ENCODE measurements at regions not wholly inside any gene's neighbourhood (a gene's known extent, or its start where the extent isn't known, plus 50 kb on each side); places are given as distances from the start of the nearest gene placed in this dataset.

DNA sequence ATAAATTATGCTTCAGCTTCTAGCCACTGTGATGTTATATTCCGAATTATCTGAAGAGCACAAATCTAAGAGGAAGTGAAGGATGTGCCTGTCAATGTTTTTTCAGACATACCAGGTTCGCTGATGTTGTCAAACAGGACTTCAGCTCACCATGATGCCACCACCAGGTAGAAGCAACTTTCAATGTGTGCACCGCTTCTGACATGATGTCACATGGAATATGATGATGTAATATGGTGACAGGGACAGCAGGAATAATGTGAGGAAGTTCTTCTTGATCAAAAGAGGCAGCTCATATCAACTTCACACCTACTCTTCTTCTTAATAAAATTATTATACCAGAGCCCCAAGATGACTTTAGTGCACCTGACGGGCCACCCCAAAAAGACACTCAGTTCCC lies 893.2 kb downstream of the BCL11A start:
- Histone ChIP-seq H3K27me3 (no peaks in the 10 kb centered on the region), H3K9me3 (no peaks in the 10 kb centered on the region), H3K4me3 (no peak overlapping the region), H3K27ac (no peak overlapping the region), H3K4me1 (no peaks in the 10 kb centered on the region), H3K36me3 (no peaks in the 10 kb centered on the region)
- no peak for DNase-seq (ENCODE audit: low spot score in 2 of 2)
- intact Hi-C loops (cut with DNase I; ENCODE audit: low total_unique reads): no loop called here
- TF ChIP-seq POLR2AphosphoS5 (IDR thresholded peaks at IDR 0.05): no peak
- TF ChIP-seq POLR2A (IDR thresholded peaks at IDR 0.05): no peak
- TF ChIP-seq, protein P1, sequence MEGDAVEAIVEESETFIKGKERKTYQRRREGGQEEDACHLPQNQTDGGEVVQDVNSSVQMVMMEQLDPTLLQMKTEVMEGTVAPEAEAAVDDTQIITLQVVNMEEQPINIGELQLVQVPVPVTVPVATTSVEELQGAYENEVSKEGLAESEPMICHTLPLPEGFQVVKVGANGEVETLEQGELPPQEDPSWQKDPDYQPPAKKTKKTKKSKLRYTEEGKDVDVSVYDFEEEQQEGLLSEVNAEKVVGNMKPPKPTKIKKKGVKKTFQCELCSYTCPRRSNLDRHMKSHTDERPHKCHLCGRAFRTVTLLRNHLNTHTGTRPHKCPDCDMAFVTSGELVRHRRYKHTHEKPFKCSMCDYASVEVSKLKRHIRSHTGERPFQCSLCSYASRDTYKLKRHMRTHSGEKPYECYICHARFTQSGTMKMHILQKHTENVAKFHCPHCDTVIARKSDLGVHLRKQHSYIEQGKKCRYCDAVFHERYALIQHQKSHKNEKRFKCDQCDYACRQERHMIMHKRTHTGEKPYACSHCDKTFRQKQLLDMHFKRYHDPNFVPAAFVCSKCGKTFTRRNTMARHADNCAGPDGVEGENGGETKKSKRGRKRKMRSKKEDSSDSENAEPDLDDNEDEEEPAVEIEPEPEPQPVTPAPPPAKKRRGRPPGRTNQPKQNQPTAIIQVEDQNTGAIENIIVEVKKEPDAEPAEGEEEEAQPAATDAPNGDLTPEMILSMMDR (IDR thresholded peaks at IDR 0.05): no peak

- intact Hi-C loops (cut with DNase I; ENCODE audit: low total_unique reads): no loop called here
- TF ChIP-seq POLR2A (IDR thresholded peaks at IDR 0.05) (no peak), POLR2AphosphoS5 (IDR thresholded peaks at IDR 0.05) (no peak)
- TF ChIP-seq, protein P1 (IDR thresholded peaks at IDR 0.05): no peak
- H3K4me1 ChIP-seq: no peaks in the 10 kb centered on the region
- DNase-seq (ENCODE audit: low spot score in 2 of 2): no peak
- no peaks in the 10 kb centered on the region for H3K9me3 ChIP-seq
- H3K27me3 ChIP-seq: no peaks in the 10 kb centered on the region
- H3K36me3 ChIP-seq: no peaks in the 10 kb centered on the region
- H3K27ac ChIP-seq: no peak overlapping the region
- no peak overlapping the region for H3K4me3 ChIP-seq
These were observed 894.4 kb downstream of the BCL11A start for GRCh38 chr2:59658906-59659635.

DNA sequence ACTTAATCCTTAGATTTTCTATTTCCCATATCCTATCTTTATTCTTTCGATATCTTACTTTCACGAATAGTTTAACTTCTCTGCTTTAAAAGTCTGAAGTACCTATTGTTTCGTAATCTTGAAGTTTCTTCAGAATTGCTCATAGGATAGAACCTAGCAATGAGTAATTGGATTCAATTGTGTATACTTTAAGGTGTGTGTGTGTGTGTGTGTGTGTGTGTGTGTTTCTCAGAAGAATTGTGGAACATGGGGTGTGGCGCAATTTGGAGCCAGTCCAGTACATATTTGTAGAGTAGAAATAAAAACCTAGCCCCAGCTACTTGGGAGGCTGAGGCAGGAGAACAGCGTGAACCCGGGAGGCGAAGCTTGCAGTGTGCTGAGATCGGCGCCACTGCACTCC lies 897.6 kb downstream of the BCL11A start:
- Histone ChIP-seq H3K4me1 (no peaks in the 10 kb centered on the region), H3K36me3 (no peaks in the 10 kb centered on the region), H3K27me3 (no peaks in the 10 kb centered on the region), H3K4me3 (no peak overlapping the region), H3K9me3 (no peaks in the 10 kb centered on the region), H3K27ac (no peak overlapping the region)
- DNase-seq (ENCODE audit: low spot score in 2 of 2): no peak
- no peak for TF ChIP-seq POLR2A (IDR thresholded peaks at IDR 0.05)
- intact Hi-C loops (cut with DNase I; ENCODE audit: low total_unique reads): no loop called here

GRCh38 chr2:59654710-59655109 lies 898.7 kb downstream of the BCL11A start:
- no peaks in the 10 kb centered on the region for H3K27me3 ChIP-seq
- H3K36me3 ChIP-seq: no peaks in the 10 kb centered on the region
- H3K27ac ChIP-seq: no peak overlapping the region
- no peak overlapping the region for H3K4me3 ChIP-seq
- intact Hi-C loops (cut with DNase I; ENCODE audit: low total_unique reads): no loop called here
- no peak for TF ChIP-seq POLR2A (IDR thresholded peaks at IDR 0.05)
- no peak for TF ChIP-seq POLR2AphosphoS5 (IDR thresholded peaks at IDR 0.05)
- TF ChIP-seq, protein P1 (IDR thresholded peaks at IDR 0.05): no peak
- DNase-seq (ENCODE audit: low spot score in 2 of 2): no peak
- no peaks in the 10 kb centered on the region for H3K4me1 ChIP-seq
- no peaks in the 10 kb centered on the region for H3K9me3 ChIP-seq

DNA sequence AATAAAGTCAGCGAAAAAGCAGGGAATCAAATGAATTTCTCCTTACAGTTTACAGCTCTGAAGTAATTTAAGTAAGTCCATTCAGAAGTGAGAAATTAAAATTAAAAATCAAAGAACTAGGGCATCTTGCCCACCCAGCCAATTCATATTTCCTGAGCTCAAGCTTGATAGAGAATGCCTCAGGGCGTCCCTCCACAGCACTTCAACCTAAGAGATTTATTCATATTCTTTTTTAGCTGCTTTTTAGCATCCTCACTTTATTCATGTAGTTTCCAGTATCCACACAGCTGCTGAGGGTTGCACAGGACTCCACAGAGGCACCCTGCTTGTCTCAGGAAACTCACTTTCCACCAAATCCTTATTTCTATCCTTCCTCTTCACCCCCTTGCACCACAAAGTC lies 900.3 kb downstream of the BCL11A start:
- Histone ChIP-seq H3K9me3 (no peaks in the 10 kb centered on the region), H3K27ac (no peak overlapping the region), H3K4me1 (no peaks in the 10 kb centered on the region), H3K27me3 (no peaks in the 10 kb centered on the region), H3K4me3 (no peak overlapping the region), H3K36me3 (no peaks in the 10 kb centered on the region)
- DNase-seq (ENCODE audit: low spot score in 2 of 2): no peak
- intact Hi-C loops (cut with DNase I; ENCODE audit: low total_unique reads): no loop called here
- TF ChIP-seq, protein P1 (IDR thresholded peaks at IDR 0.05): no peak
- TF ChIP-seq POLR2AphosphoS5 (IDR thresholded peaks at IDR 0.05): no peak
- no peak for TF ChIP-seq POLR2A (IDR thresholded peaks at IDR 0.05)
